NCI-H128 (cell line): ENCODE measurements at regions not wholly inside any gene's neighbourhood (a gene's known extent, or its start where the extent isn't known, plus 50 kb on each side); places are given as distances from the start of the nearest gene placed in this dataset.
"Not testable (repeated sequence)": the region's sequence is repeated elsewhere in the genome, so short reads cannot be mapped to it uniquely, and the experiment has no call there.

ENCODE experiments used
- DNase-seq: peaks from one replicate; lab custom pipeline; 2025; ENCODE audit not compliant: unreplicated experiment; lab: John Stamatoyannopoulos, UW

- DNase-seq, result no peak
Observed at GRCh38 chr2:64910972-64911433, 78.2 kb upstream of the SLC1A4 start.

- no peak for DNase-seq
Observed at GRCh38 chr2:64913357-64913869, 75.8 kb upstream of the SLC1A4 start.

GRCh38 chr2:64914247-64914646 lies 75.0 kb upstream of the SLC1A4 start:
- DNase-seq, result no peak

GRCh38 chr2:64914735-64915509 lies 74.3 kb upstream of the SLC1A4 start:
- DNase-seq, result no peak

- no peak for DNase-seq
Observed at GRCh38 chr2:64915510-64915900, 73.7 kb upstream of the SLC1A4 start.

GRCh38 chr2:64918220-64918886 lies 70.8 kb upstream of the SLC1A4 start:
- no peak for DNase-seq

GRCh38 chr2:64919261-64919660 lies 69.9 kb upstream of the SLC1A4 start:
- DNase-seq, result no peak

GRCh38 chr2:64922482-64923384 lies 66.5 kb upstream of the SLC1A4 start:
- DNase-seq, result no peak

- no peak for DNase-seq
Observed at GRCh38 chr2:64923385-64923710, 65.9 kb upstream of the SLC1A4 start.

GRCh38 chr2:64924170-64924934 lies 64.8 kb upstream of the SLC1A4 start:
- DNase-seq, result no peak

- DNase-seq, result not testable (repeated sequence)
Observed at GRCh38 chr2:64925930-64926722, 63.1 kb upstream of the SLC1A4 start.

- DNase-seq, result no peak
Observed at GRCh38 chr2:64928813-64929212, 60.4 kb upstream of the SLC1A4 start.

- no peak for DNase-seq
Observed at GRCh38 chr2:64929333-64929732, 59.9 kb upstream of the SLC1A4 start.

- no peak for DNase-seq
Observed at GRCh38 chr2:64930258-64930671, 58.9 kb upstream of the SLC1A4 start.

- no peak for DNase-seq
Observed at GRCh38 chr2:64931246-64932115, 57.7 kb upstream of the SLC1A4 start.

- no peak for DNase-seq
Observed at GRCh38 chr2:64932116-64932370, 57.2 kb upstream of the SLC1A4 start.

GRCh38 chr2:64932371-64933216 lies 56.6 kb upstream of the SLC1A4 start:
- DNase-seq, result no peak

GRCh38 chr2:64934530-64934929 lies 54.7 kb upstream of the SLC1A4 start:
- DNase-seq, result no peak
